ENCODE measurements at regions not wholly inside any gene's neighbourhood (a gene's known extent, or its start where the extent isn't known, plus 50 kb on each side); places are given as distances from the start of the nearest gene placed in this dataset.
"Not testable (repeated sequence)": the region's sequence is repeated elsewhere in the genome, so short reads cannot be mapped to it uniquely, and the experiment has no call there.

GRCh38 chr6:103496588-103496987 is 1363.1 kb downstream of the HACE1 start:
- not testable (repeated sequence) for DNase-seq (ENCODE audit: extremely low read depth, low read depth, low spot score)

DNA sequence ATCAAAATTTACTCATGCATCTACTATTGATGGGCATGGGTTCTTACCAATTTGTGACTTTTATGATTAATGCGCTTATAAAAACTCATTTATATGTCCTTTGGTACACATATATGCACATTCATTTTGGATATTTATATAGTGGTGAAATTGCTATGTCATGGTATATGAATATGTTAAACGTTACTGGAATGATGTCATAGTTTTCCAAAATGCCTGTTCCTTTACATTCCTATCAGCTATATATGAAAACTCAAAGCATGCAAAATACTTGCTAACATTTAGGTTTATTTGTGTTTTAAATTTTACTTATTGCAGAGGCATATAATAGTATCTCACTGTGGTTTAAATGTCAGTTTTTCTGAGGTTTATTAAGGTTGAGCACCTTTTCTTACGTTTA is 1403.1 kb downstream of the HACE1 start:
- DNase-seq (ENCODE audit: extremely low read depth, low read depth, low spot score): no peak

DNA sequence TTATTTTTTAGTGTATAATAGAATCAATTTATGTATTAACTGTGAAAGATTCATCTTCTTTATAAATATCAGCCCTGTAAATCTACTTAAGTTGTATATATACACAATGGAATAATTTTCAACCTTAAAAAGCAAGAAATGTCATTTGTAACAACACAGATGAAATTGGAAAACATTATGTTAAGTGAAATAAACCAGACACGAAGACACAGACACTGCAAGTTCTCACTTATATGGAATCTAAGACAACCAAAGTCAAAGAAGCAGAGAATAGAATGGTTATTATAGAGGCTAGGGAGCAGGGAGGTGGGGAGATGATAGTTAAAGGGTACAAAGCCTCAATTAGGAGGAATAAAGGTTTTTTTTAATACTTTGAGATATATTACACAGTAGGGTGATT is 1404.4 kb downstream of the HACE1 start:
- DNase-seq (ENCODE audit: extremely low read depth, low read depth, low spot score): no peak

DNA sequence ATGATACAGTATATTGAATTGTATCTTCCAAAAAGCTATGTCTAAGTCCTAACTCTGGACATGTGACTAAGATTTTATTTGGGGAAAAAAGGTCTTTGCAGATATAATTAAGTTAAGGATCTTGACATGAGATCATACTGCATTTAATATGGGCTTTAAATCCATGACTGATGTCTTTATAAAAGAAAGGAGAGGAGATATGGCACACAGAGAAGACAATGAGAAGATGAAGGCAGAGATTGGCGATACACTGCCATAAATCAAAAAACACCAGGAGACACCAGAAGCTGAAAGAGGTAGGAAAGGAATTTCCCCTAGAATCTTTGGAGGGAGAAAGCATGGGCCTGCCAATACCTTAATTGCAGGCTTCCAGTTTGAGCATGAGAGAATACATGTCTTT is 1450.2 kb downstream of the HACE1 start:
- DNase-seq (ENCODE audit: extremely low read depth, low read depth, low spot score): no peak

- no peak for DNase-seq (ENCODE audit: extremely low read depth, low read depth, low spot score)
These were observed 1454.4 kb downstream of the HACE1 start for GRCh38 chr6:103405321-103405720.

DNA sequence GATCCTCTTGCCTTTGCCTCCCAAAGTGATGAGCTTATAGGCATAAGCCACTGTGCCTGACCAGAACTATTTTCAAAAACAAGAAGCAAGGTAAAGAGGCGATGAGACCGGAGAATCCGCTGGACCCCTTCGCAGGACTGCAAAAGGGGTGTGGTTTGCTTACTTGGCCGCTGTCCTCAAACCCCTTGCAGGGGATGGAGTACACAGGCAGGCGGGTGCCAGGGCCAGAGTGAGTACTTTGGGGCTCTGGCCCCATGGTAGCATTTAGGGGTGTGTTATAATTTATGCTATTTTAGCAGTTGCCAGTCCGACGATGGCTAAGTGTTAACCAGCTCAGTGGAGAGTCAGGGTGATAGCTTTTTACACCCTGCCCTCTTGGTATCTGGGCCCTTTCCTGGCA is 1454.9 kb downstream of the HACE1 start:
- DNase-seq (ENCODE audit: extremely low read depth, low read depth, low spot score): no peak

DNA sequence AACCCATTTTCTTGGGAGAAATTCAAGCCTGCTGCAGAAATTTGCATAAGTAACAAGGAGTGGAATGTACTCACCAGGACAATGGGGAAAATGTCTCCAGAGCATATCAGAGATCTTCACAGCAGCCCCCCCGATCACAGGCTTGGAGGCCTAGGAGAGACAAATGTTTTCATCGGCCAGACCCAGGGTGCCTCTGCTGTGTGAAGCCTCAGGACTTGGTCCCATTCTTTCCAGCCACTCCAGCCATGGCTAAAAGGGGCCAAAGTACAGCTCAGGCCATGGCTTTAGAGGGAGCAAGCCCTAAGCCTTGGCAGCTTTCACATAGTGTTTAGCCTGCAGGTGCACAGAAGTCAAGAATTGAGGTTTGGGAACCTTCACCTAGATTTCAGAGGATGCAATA is 1463.0 kb downstream of the HACE1 start:
- no peak for DNase-seq (ENCODE audit: extremely low read depth, low read depth, low spot score)

DNA sequence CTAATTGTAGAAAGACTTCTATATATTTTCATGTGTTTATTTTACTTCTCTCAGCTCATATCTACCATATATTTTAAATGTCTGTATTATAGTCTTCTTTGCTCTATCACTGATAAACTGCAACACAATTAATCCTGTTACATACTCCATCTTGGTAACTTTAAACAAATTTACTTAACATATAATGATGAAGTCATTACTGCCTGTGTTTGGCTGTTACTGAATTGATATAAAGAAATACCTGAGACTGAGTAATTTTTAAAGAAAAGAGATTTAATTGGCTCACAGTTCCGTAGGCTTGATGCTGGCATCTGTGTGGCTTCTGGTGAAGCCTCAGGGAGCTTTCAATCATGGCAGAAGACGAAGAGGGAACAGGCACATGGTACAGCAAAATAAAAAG is 1480.4 kb downstream of the HACE1 start:
- no peak for DNase-seq (ENCODE audit: extremely low read depth, low read depth, low spot score)

DNA sequence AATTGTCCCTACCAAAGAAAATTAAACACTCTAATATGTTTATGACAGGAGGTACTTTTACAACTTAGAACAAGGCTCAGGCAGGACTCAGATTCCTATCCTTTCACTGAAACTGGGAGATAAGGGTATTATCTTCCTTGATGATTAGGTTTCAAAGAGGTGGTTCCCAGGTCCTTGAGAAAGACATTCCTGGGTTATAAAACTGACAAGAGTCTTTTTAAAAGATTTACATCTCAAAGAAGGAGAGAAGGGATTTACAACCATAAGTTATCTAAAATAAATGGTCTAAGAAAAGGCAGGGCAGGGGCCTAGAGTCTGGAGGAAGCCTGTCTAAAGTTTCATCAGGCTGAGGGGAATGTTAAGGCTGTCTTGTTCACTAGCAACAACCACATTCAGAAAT is 1492.5 kb downstream of the HACE1 start:
- no peak for DNase-seq (ENCODE audit: extremely low read depth, low read depth, low spot score)

- DNase-seq (ENCODE audit: extremely low read depth, low read depth, low spot score): no peak
These were observed 1503.2 kb downstream of the HACE1 start for GRCh38 chr6:103356531-103356930.

- no peak for DNase-seq (ENCODE audit: extremely low read depth, low read depth, low spot score)
These were observed 1515.1 kb downstream of the HACE1 start for GRCh38 chr6:103344554-103345163.

DNA sequence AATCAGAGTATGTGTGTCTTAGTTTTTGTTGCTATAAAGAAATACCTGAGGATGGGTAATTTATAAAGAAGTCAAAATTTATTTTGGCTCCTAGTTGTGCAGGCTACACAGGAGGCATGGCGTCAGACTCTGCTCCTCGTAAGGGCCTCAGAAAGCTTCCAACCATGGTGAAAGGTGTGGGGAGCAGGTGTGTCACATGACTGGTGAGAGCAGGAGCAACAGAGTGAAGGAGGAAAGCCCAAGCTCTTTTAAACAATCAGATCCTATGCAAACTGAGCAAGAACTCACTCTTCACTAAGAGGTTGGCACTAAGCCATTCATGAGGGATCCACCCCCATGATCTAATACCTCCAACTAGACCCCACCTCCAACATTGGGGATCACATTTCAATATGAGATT is 1524.3 kb downstream of the HACE1 start:
- no peak for DNase-seq (ENCODE audit: extremely low read depth, low read depth, low spot score)

- no peak for DNase-seq (ENCODE audit: extremely low read depth, low read depth, low spot score)
These were observed 1532.7 kb downstream of the HACE1 start for GRCh38 chr6:103326760-103327757.

DNA sequence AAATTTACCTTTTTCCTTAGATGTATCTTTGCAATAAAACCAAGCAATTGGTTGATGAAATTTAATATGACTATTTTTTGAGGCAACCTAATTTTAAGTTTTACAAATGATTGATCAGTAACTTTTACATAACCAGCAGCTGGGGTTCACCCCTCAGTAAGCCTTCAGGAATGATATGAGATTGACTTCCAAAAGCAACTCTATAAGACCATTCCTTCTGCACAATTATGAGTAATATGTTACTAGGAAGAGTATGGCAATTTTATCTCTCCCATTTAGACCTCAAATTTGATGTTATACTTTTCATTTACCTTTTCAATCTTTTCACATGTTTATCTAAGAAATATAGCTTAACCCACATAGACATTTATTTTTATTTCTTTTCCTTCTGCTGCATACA is 1546.3 kb downstream of the HACE1 start:
- no peak for DNase-seq (ENCODE audit: extremely low read depth, low read depth, low spot score)

- not testable (repeated sequence) for DNase-seq (ENCODE audit: extremely low read depth, low read depth, low spot score)
These were observed 1565.3 kb downstream of the HACE1 start for GRCh38 chr6:103294376-103294775.

DNA sequence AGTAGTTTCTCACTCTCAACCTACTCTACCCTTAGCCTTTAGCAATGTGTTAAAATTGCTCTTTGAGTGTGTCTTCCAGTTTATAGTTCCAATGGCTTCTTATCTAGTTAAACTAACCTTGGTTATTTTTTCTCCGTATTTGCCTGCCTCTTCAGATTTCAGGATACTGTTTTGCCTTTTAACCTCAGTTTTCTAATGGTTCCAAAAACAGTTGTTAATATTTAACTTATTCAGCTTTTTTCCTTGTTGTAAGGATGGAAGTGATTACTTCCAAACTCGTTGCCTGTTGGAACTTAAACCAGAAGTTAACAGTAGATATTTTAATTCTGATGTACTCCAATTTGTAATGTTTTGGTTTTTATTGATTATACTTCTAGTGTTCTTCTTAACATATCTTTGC is 1574.9 kb downstream of the HACE1 start:
- no peak for DNase-seq (ENCODE audit: extremely low read depth, low read depth, low spot score)

GRCh38 chr6:103280417-103280816 is 1579.3 kb downstream of the HACE1 start:
- no peak for DNase-seq (ENCODE audit: extremely low read depth, low read depth, low spot score)

DNA sequence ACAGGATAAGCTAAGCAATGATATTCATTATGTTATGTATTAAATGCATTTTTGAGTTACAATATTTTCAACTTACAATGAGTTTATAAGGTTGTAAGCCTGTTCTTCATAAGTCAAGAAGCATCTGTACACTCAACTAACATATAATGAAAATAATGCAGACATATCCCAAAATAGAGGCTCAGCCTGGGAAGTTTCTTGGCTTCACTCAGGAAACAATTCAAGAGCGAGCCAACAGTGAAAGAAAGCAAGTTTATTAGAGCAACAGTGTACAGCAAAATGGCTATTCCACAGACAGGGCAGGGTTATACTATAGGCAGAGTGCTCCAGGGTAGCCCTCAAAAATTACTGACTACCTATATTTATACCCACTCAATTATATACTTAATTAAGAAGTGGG is 1581.8 kb downstream of the HACE1 start:
- no peak for DNase-seq (ENCODE audit: extremely low read depth, low read depth, low spot score)

GRCh38 chr6:103273048-103273447 is 1586.7 kb downstream of the HACE1 start:
- no peak for DNase-seq (ENCODE audit: extremely low read depth, low read depth, low spot score)

DNA sequence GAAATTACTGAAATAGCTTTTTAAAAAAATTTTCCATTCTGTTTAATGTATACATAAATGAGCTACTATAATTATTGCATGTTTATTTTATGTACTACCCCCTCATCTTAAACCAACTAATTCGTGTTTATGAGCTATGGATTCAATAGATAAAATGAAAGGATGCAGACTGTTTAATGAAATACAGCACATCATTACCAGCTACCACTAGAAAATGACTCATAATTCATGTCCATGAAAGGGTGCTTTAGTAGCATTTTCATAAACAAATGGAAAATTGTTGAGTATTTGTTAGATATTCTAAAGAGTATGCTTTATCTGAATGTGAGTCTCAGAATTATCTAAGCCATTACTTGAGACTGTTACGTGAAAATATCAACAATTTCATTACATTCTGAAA is 1590.1 kb downstream of the HACE1 start:
- no peak for DNase-seq (ENCODE audit: extremely low read depth, low read depth, low spot score)

- DNase-seq (ENCODE audit: extremely low read depth, low read depth, low spot score): no peak
These were observed 1591.4 kb downstream of the HACE1 start for GRCh38 chr6:103268335-103268734.

DNA sequence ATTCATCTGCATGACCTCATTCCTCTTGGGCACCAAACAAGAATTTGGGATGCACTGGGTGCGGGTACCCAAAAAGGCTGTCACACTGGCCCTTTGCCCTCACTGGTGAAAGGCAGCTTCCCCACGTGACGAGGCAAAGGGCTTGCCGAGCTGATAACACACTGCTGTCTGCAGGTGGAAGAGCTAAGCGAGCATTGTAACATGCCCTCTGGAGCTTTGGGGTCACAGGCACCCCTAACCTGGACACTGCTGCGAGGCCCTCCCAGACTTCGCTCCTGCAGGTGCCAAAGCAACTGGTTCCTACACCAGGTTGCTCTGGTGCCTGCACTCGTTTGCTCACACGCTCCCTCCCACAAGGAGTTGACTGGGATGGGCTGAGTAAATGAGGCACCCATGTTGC is 1595.7 kb downstream of the HACE1 start:
- DNase-seq (ENCODE audit: extremely low read depth, low read depth, low spot score): no peak
